Endothelial cell of umbilical vein (primary cell): ENCODE measurements at regions not wholly inside any gene's neighbourhood (a gene's known extent, or its start where the extent isn't known, plus 50 kb on each side); places are given as distances from the start of the nearest gene placed in this dataset.

Source experiments
- BruUV-seq: library from RNA; stranded (reverse); fragments of 400-500 nt; replicated peaks from 2 replicates; lab custom pipeline; 2021; lab: Mats Ljungman, UMichigan
- CTCF ChIA-PET: fragments of 300-600, 350-600 bp; sonication (Branson Sonifier 250); formaldehyde crosslinking; loops from one replicate; lab custom pipeline; 2021; ENCODE audit warnings: antibody characterized with exemption, inconsistent platforms; lab: Charles Lee
- POLR2A ChIA-PET: fragments of 300-600, 350-600 bp; sonication (Branson Sonifier 250); formaldehyde crosslinking; loops from one replicate; lab custom pipeline; 2021; ENCODE audit warnings: antibody characterized with exemption, inconsistent platforms; lab: Charles Lee
- DNase-seq: peaks from one replicate; pipeline ENCODE4 v3.0.0-alpha.2; 2011; ENCODE audit warnings: low read depth, low spot score
- FAIRE-seq: peaks from 2 replicates; lab custom pipeline; 2011; peaks lifted over from hg19 to GRCh38; lab: Jason Lieb, UNC
- H2AFZ ChIP-seq: 2 replicates; pipeline ENCODE4 v1.6.0; 2012; ENCODE audit warnings: low read depth, low read length, control low read depth, inconsistent platforms
- H3K27ac ChIP-seq: 2 replicates; pipeline ENCODE4 v1.5.1; 2011; ENCODE audit warnings: low read depth, mild to moderate bottlenecking, control low read depth, low read length, moderate library complexity; ENCODE audit not compliant: insufficient read depth
- H3K27me3 ChIP-seq, 2 experiments: 2 replicates each; pipeline versions ENCODE4 v1.6.0 to v1.6.1; 2011; ENCODE audit warnings: low read length in 2 of 2, mixed read lengths in 1 of 2; ENCODE audit not compliant: control insufficient read depth in 2 of 2, insufficient read depth in 2 of 2
- H3K36me3 ChIP-seq, 2 experiments: 2 replicates in 1 of 2; 3 replicates in 1 of 2; pipeline ENCODE4 v1.5.1; 2011; ENCODE audit warnings: low read length in 2 of 2, mild to moderate bottlenecking in 1 of 2, moderate library complexity in 1 of 2; ENCODE audit not compliant: control insufficient read depth in 2 of 2, insufficient read depth in 2 of 2; ENCODE audit errors: extremely low read depth in 1 of 2
- H3K4me1 ChIP-seq: 3 replicates; pipeline ENCODE4 v1.5.1; 2011; ENCODE audit warnings: mild to moderate bottlenecking, low read length; ENCODE audit not compliant: control insufficient read depth, insufficient read depth; ENCODE audit errors: extremely low read depth
- H3K4me2 ChIP-seq: 2 replicates; pipeline ENCODE4 v1.6.1; 2011; ENCODE audit warnings: low read length, control low read depth, mixed read lengths; ENCODE audit not compliant: insufficient read depth
- H3K4me3 ChIP-seq, 3 experiments: fragments of 200-600 bp in 1 of 3; sonication (generic), shearing (Covaris generic) in 1 of 3; replicated peaks in 1 of 3; 2 replicates each; pipeline ENCODE4 v1.5.1; 2011 to 2016; ENCODE audit warnings: control low read depth in 3 of 3, low read length in 3 of 3, mild to moderate bottlenecking in 2 of 3, inconsistent platforms in 1 of 3, low read depth in 1 of 3, moderate library complexity in 1 of 3; ENCODE audit not compliant: insufficient read depth in 1 of 3
- H3K79me2 ChIP-seq: 2 replicates; pipeline ENCODE4 v1.6.0; 2012; ENCODE audit warnings: low read length, inconsistent platforms; ENCODE audit not compliant: control insufficient read depth, insufficient read depth
- H3K9ac ChIP-seq: replicated peaks from 2 replicates; pipeline ENCODE3; 2011; ENCODE audit warnings: low read length, control low read depth; ENCODE audit not compliant: insufficient read depth; ENCODE audit errors: extremely low read depth
- H3K9me1 ChIP-seq: replicated peaks from 3 replicates; pipeline ENCODE4 v1.6.0; 2011; ENCODE audit warnings: mild to moderate bottlenecking, low read length; ENCODE audit not compliant: control insufficient read depth, insufficient read depth; ENCODE audit errors: extremely low read depth
- H3K9me3 ChIP-seq: replicated peaks from 2 replicates; pipeline ENCODE4 v1.5.1; 2012; ENCODE audit warnings: low read length, inconsistent platforms; ENCODE audit not compliant: control insufficient read depth, insufficient read depth
- H4K20me1 ChIP-seq: replicated peaks from 2 replicates; pipeline ENCODE3; 2011; ENCODE audit warnings: mild to moderate bottlenecking, low read length; ENCODE audit not compliant: control insufficient read depth, insufficient read depth; ENCODE audit errors: extremely low read depth
- EZH2 ChIP-seq: IDR thresholded peaks from 2 replicates; pipeline ENCODE4 v1.6.1; 2012; ENCODE audit warnings: borderline replicate concordance, low read depth, mild to moderate bottlenecking, moderate library complexity, low read length, inconsistent platforms; ENCODE audit not compliant: severe bottlenecking
- FOS ChIP-seq: IDR thresholded peaks from 2 replicates; pipeline ENCODE4 v1.6.1; 2011; ENCODE audit warnings: mild to moderate bottlenecking, low read length, moderate library complexity, borderline replicate concordance; ENCODE audit not compliant: insufficient read depth
- GATA2 ChIP-seq: IDR thresholded peaks from 2 replicates; pipeline ENCODE4 v1.7.0; 2011; ENCODE audit warnings: low read depth, mild to moderate bottlenecking, moderate library complexity, mixed read lengths, low read length; ENCODE audit not compliant: insufficient read length, insufficient read depth
- JUN ChIP-seq: IDR thresholded peaks from 2 replicates; pipeline ENCODE4 v1.6.1; 2011; ENCODE audit warnings: borderline replicate concordance, low read depth; ENCODE audit not compliant: insufficient read length, insufficient read depth
- MYC ChIP-seq: IDR thresholded peaks from one replicate; pipeline ENCODE4 v1.6.1; 2011; ENCODE audit warnings: mild to moderate bottlenecking, low read depth, low read length
- POLR2A ChIP-seq: IDR thresholded peaks from 2 replicates; pipeline ENCODE4 v1.6.1; 2012; ENCODE audit warnings: low read depth, mild to moderate bottlenecking, control low read depth, low read length
- POLR2AphosphoS5 ChIP-seq: IDR thresholded peaks from 2 replicates; pipeline ENCODE4 v1.6.1; 2012; ENCODE audit warnings: low read depth, mild to moderate bottlenecking, control low read depth, low read length, moderate library complexity; ENCODE audit not compliant: insufficient read depth
- dilution Hi-C: fragments of 300-500 bp; cut with MboI; formaldehyde crosslinking; loops from one replicate; pipeline ENCODE4 v1.15.0; 2019; ENCODE audit warnings: low sequenced_read_pairs; ENCODE audit not compliant: extremely low pct_ligation_motif_present
- intact Hi-C: fragments of 100-400 bp; cut with micrococcal nuclease; formaldehyde crosslinking; loops from one replicate; pipeline ENCODE4 v1.10.0; 2022
- TF ChIP-seq, protein P1 (sequence below), 2 donors: IDR thresholded peaks; 1 replicate in 1 of 2; 2 replicates in 1 of 2; pipeline ENCODE4 v1.5.1; 2011; ENCODE audit warnings: low read length in 2 of 2, mild to moderate bottlenecking in 2 of 2, moderate library complexity in 2 of 2, control low read depth in 1 of 2, inconsistent platforms in 1 of 2, low read depth in 1 of 2; ENCODE audit not compliant: insufficient read depth in 1 of 2; ENCODE audit errors: extremely low read depth in 1 of 2
- TF ChIP-seq, protein P2 (sequence below): IDR thresholded peaks from 2 replicates; pipeline ENCODE4 v1.6.1; 2011; ENCODE audit not compliant: insufficient read depth, insufficient read length

DNA sequence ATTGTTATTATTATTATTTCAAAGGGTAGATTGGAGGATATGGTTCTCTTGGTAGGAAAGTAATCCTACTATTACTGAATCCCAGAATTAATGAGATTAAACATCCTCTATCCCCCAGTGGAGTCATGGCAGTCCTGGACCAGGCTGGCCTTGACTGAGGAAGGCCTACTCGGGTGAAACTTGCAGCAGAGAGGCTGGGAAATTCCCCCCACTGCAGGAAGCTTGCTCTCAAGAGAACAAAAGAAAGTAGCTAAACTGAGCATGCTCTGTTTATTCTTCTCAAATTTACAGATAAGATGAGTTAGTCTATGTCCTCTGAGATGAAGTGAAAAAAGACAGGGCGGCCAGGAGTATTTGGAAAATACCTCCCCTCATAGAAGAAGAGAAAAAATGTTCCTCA, 233.9 kb upstream of the RPS23 start:
- Histone ChIP-seq H3K4me1 (no peaks in the 10 kb centered on the region), H3K36me3 (no peaks in the 10 kb centered on the region), H3K9me3 (no peaks in the 10 kb centered on the region), H3K4me2 (no peak overlapping the region), H3K9ac (no peak overlapping the region), H3K79me2 (no peaks in the 10 kb centered on the region), H3K9me1 (no peaks in the 10 kb centered on the region), H4K20me1 (no peaks in the 10 kb centered on the region), H2AFZ (no peak overlapping the region), H3K27me3 (no peaks in the 10 kb centered on the region), H3K4me3 (no peak overlapping the region), H3K27ac (no peak overlapping the region)
- FAIRE-seq, result no peak
- intact Hi-C loops (no loop called here), dilution Hi-C loops (no loop called here)
- ChIA-PET CTCF (interaction anchor here (1.2 kb wide), 1 partner anchor 17 kb away, joined by 4 read pairs; no protein-coding TSS in a partner anchor), POLR2A (no interaction called here)
- TF ChIP-seq EZH2 (no peak), POLR2A (no peak), GATA2 (no peak), JUN (no peak), FOS (no peak), POLR2AphosphoS5 (no peak), MYC (no peak)
- TF ChIP-seq, protein P1, sequence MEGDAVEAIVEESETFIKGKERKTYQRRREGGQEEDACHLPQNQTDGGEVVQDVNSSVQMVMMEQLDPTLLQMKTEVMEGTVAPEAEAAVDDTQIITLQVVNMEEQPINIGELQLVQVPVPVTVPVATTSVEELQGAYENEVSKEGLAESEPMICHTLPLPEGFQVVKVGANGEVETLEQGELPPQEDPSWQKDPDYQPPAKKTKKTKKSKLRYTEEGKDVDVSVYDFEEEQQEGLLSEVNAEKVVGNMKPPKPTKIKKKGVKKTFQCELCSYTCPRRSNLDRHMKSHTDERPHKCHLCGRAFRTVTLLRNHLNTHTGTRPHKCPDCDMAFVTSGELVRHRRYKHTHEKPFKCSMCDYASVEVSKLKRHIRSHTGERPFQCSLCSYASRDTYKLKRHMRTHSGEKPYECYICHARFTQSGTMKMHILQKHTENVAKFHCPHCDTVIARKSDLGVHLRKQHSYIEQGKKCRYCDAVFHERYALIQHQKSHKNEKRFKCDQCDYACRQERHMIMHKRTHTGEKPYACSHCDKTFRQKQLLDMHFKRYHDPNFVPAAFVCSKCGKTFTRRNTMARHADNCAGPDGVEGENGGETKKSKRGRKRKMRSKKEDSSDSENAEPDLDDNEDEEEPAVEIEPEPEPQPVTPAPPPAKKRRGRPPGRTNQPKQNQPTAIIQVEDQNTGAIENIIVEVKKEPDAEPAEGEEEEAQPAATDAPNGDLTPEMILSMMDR (IDR thresholded peaks at IDR 0.05; ENCODE audit: extremely low read depth in 1 of 2, insufficient read depth in 1 of 2, low read depth in 1 of 2, low read length in 2 of 2), result no peak
- TF ChIP-seq, protein P2, sequence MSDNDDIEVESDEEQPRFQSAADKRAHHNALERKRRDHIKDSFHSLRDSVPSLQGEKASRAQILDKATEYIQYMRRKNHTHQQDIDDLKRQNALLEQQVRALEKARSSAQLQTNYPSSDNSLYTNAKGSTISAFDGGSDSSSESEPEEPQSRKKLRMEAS, result no peak
- DNase-seq, result no peak
- BruUV-seq, result no TSS peak
